OCI-LY3 (cell line): ENCODE measurements at regions not wholly inside any gene's neighbourhood (a gene's known extent, or its start where the extent isn't known, plus 50 kb on each side); places are given as distances from the start of the nearest gene placed in this dataset.

Source experiments
- EZH2phosphoT487 ChIP-seq: fragments of 200-600 bp; shearing (Covaris generic); IDR thresholded peaks from 2 replicates; pipeline ENCODE4 v1.6.1; 2018; ENCODE audit warnings: antibody characterized with exemption, mixed run types, low read depth
- TF ChIP-seq, protein P1 (sequence below): fragments of 200-600, 300-600 bp; sonication (generic); IDR thresholded peaks from 2 replicates; pipeline ENCODE4 v1.5.1; 2014; ENCODE audit warnings: antibody characterized with exemption, low read length, low read depth

DNA sequence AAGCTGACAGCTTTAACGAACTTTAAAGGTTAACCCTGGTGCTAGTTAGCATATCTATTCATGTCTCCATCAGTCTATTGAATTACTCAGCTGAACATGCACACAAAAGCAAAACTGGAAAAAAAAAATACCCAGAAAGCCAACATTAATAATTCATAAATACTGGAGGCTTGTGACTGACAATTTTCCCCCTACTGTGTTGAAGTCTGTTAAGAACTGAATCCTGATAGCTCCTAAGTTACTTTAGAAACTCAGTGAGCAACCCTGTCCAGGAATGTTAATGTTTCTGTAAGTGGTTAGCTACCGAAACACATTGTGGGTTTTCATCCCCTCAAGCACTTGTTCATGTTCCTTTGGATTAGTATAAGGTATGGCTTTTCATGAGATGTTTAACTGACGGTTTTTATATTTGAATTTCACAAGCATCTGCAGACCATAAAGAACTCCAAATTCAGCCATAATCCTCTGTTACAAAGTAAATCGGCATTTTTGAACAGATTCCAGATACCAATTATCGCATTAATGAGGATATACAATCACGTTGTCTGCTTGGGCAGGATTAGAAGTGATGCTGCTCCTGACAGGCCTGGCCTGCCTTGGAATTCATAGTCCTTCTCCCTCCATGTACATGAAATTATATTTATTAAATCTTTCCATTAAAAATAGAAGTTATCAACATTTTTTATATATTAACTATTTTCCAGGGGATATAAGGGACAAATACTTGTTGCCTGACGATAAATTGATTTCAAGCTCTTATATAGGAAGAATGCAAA is 331.2 kb downstream of the TLE4 start:
- no peak for TF ChIP-seq EZH2phosphoT487
- TF ChIP-seq, protein P1, sequence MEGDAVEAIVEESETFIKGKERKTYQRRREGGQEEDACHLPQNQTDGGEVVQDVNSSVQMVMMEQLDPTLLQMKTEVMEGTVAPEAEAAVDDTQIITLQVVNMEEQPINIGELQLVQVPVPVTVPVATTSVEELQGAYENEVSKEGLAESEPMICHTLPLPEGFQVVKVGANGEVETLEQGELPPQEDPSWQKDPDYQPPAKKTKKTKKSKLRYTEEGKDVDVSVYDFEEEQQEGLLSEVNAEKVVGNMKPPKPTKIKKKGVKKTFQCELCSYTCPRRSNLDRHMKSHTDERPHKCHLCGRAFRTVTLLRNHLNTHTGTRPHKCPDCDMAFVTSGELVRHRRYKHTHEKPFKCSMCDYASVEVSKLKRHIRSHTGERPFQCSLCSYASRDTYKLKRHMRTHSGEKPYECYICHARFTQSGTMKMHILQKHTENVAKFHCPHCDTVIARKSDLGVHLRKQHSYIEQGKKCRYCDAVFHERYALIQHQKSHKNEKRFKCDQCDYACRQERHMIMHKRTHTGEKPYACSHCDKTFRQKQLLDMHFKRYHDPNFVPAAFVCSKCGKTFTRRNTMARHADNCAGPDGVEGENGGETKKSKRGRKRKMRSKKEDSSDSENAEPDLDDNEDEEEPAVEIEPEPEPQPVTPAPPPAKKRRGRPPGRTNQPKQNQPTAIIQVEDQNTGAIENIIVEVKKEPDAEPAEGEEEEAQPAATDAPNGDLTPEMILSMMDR = no peak
